Gastroesophageal sphincter (tissue), 3 donors: ENCODE measurements at regions not wholly inside any gene's neighbourhood (a gene's known extent, or its start where the extent isn't known, plus 50 kb on each side); places are given as distances from the start of the nearest gene placed in this dataset.

Experiments used
- POLR2A ChIP-seq, 2 donors: fragments of 450-650 bp; IDR thresholded peaks; one replicate each; pipeline ENCODE4 v1.6.1; 2017; ENCODE audit warnings: antibody characterized with exemption in 2 of 2, mild to moderate bottlenecking in 2 of 2, moderate library complexity in 1 of 2
- POLR2AphosphoS5 ChIP-seq: sonication (generic); formaldehyde crosslinking; IDR thresholded peaks from one replicate; pipeline ENCODE4 v1.6.1; 2017; ENCODE audit warnings: antibody characterized with exemption
- TF ChIP-seq, protein P1 (sequence below), 4 experiments: fragments of 200-600 bp in 2 of 4; fragments of 450-650 bp in 2 of 4; sonication (generic) in 1 of 4; IDR thresholded peaks; one replicate each; pipeline ENCODE4 v1.5.1; 2017 to 2019; ENCODE audit warnings: antibody characterized with exemption in 4 of 4, mild to moderate bottlenecking in 2 of 4, moderate library complexity in 2 of 4

DNA sequence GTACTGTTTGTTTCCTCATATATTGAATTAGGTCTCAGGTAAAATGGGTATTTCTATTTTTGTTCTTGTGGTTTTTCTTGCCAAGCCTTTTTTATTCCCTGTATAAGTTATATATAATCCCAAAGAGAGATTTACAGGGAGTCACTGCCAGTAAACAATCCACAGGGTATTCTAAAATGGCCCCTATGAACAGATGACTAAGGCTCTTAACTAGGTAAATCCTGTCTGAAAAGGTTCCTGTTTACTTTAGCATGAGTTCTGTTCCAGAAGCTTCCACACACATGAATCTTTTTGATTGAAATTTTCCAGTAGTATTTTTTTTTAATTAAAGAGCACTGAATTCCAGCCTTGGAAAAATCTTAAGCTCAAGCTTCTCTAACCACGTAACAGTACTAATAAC, 552.8 kb upstream of the CCDC179 start:
- no peak for TF ChIP-seq POLR2AphosphoS5
- TF ChIP-seq, protein P1, sequence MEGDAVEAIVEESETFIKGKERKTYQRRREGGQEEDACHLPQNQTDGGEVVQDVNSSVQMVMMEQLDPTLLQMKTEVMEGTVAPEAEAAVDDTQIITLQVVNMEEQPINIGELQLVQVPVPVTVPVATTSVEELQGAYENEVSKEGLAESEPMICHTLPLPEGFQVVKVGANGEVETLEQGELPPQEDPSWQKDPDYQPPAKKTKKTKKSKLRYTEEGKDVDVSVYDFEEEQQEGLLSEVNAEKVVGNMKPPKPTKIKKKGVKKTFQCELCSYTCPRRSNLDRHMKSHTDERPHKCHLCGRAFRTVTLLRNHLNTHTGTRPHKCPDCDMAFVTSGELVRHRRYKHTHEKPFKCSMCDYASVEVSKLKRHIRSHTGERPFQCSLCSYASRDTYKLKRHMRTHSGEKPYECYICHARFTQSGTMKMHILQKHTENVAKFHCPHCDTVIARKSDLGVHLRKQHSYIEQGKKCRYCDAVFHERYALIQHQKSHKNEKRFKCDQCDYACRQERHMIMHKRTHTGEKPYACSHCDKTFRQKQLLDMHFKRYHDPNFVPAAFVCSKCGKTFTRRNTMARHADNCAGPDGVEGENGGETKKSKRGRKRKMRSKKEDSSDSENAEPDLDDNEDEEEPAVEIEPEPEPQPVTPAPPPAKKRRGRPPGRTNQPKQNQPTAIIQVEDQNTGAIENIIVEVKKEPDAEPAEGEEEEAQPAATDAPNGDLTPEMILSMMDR (IDR thresholded peaks at IDR 0.05): no peak
- TF ChIP-seq POLR2A (IDR thresholded peaks at IDR 0.05): no peak
